ENCODE measurements at regions not wholly inside any gene's neighbourhood (a gene's known extent, or its start where the extent isn't known, plus 50 kb on each side); places are given as distances from the start of the nearest gene placed in this dataset.

DNA sequence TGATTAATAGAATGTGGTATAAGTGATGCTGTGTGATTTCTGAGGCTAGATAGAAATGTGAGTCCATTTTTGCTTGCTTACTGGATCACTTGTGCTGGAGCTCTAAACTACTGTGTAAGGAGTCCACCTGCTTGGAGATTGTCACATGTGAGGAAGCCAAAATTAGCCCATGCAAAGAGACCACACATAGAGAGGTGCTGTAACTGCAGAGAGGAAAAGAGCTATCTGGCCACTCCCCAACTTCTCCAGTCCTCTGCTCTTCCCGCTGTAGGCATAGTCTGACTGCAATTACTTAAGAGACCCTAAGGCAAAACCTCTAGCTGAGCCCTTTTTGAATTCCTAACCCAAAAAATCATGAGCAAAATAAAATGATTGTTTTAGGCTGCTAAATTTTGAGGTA, 120.6 kb upstream of the FBXO11 start:
- H3K36me3 ChIP-seq (ENCODE audit: insufficient read depth, low read length), result no peaks in the 10 kb centered on the region
- no peak overlapping the region for H3K4me2 ChIP-seq (ENCODE audit: insufficient read depth, low read length)
- H3K9me3 ChIP-seq (ENCODE audit: low read depth, low read length), result no peaks in the 10 kb centered on the region
- H3K79me2 ChIP-seq (ENCODE audit: insufficient read depth, low read length), result no peaks in the 10 kb centered on the region
- peaks cover 10% of the 10 kb centered on the region for H3K27me3 ChIP-seq (ENCODE audit: insufficient read depth, low read length)
- H2AFZ ChIP-seq (ENCODE audit: low read length), result no peak overlapping the region
- no peak overlapping the region for H3K4me3 ChIP-seq (ENCODE audit: insufficient read depth, low read length)
- H4K20me1 ChIP-seq (ENCODE audit: insufficient read depth, low read length), result no peaks in the 10 kb centered on the region
- no peak for DNase-seq (ENCODE audit: insufficient read length, low spot score, missing footprints)
- TF ChIP-seq, protein P1, sequence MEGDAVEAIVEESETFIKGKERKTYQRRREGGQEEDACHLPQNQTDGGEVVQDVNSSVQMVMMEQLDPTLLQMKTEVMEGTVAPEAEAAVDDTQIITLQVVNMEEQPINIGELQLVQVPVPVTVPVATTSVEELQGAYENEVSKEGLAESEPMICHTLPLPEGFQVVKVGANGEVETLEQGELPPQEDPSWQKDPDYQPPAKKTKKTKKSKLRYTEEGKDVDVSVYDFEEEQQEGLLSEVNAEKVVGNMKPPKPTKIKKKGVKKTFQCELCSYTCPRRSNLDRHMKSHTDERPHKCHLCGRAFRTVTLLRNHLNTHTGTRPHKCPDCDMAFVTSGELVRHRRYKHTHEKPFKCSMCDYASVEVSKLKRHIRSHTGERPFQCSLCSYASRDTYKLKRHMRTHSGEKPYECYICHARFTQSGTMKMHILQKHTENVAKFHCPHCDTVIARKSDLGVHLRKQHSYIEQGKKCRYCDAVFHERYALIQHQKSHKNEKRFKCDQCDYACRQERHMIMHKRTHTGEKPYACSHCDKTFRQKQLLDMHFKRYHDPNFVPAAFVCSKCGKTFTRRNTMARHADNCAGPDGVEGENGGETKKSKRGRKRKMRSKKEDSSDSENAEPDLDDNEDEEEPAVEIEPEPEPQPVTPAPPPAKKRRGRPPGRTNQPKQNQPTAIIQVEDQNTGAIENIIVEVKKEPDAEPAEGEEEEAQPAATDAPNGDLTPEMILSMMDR (IDR thresholded peaks at IDR 0.05; ENCODE audit: extremely low read depth, low read depth, low read length), result no peak
- H3K27ac ChIP-seq (ENCODE audit: low read depth, low read length), result no peak overlapping the region
- H3K4me1 ChIP-seq (ENCODE audit: insufficient read depth, low read length), result no peaks in the 10 kb centered on the region

DNA sequence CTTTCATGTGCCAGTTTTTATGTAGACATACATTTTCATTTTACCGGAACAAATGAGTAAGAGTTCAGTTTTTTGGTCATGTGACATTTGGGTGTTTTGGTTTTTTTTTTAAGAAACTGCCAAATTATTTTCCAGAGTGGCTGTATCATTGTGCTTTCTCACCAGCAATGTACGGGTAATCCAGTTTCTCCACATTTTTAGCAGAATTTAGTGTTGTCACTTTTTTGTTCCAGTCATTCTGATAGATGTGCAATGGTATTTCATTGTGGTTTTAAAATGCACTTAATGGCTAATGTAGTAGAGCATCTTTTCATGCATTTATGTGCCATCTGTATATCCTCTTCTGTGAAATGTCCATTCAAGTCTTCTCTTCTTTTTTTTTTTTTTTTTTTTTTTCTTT, 126.5 kb upstream of the FBXO11 start:
- TF ChIP-seq, protein P1 (IDR thresholded peaks at IDR 0.05; ENCODE audit: extremely low read depth, low read depth, low read length), result no peak
- Histone ChIP-seq H3K27me3 (ENCODE audit: insufficient read depth, low read length) (peaks cover 2% of the 10 kb centered on the region), H4K20me1 (ENCODE audit: insufficient read depth, low read length) (no peaks in the 10 kb centered on the region), H3K4me3 (ENCODE audit: insufficient read depth, low read length) (no peak overlapping the region), H3K27ac (ENCODE audit: low read depth, low read length) (no peak overlapping the region), H3K4me1 (ENCODE audit: insufficient read depth, low read length) (no peaks in the 10 kb centered on the region), H3K4me2 (ENCODE audit: insufficient read depth, low read length) (no peak overlapping the region), H2AFZ (ENCODE audit: low read length) (no peak overlapping the region), H3K9me3 (ENCODE audit: low read depth, low read length) (no peaks in the 10 kb centered on the region), H3K79me2 (ENCODE audit: insufficient read depth, low read length) (no peaks in the 10 kb centered on the region), H3K36me3 (ENCODE audit: insufficient read depth, low read length) (no peaks in the 10 kb centered on the region)
- DNase-seq (ENCODE audit: insufficient read length, low spot score, missing footprints), result no peak

DNA sequence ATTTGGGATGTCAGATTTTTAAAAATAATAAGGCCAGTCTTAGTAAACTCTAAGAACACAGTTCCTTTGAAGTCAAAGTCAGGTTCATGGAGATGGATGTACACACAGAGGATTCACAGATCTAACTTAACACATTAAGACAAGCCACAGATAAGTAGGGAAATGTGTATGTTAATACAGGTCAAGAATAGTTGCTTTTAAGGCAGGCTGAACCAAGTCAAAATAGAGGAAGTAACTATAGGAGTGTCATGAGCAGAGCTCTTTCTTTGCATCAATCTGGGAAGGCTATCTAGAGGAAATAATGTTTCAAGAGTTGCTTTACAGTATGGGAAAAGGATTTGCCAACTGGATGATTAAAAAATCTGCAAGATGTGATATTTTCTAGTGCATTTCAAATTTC, 128.0 kb upstream of the FBXO11 start:
- Histone ChIP-seq H3K27ac (ENCODE audit: low read depth, low read length) (no peak overlapping the region), H3K4me2 (ENCODE audit: insufficient read depth, low read length) (no peak overlapping the region), H3K79me2 (ENCODE audit: insufficient read depth, low read length) (no peaks in the 10 kb centered on the region), H4K20me1 (ENCODE audit: insufficient read depth, low read length) (no peaks in the 10 kb centered on the region), H3K4me3 (ENCODE audit: insufficient read depth, low read length) (no peak overlapping the region), H3K36me3 (ENCODE audit: insufficient read depth, low read length) (no peaks in the 10 kb centered on the region), H3K4me1 (ENCODE audit: insufficient read depth, low read length) (no peaks in the 10 kb centered on the region), H3K9me3 (ENCODE audit: low read depth, low read length) (no peaks in the 10 kb centered on the region), H3K27me3 (ENCODE audit: insufficient read depth, low read length) (no peaks in the 10 kb centered on the region), H2AFZ (ENCODE audit: low read length) (no peak overlapping the region)
- DNase-seq (ENCODE audit: insufficient read length, low spot score, missing footprints), result no peak
- TF ChIP-seq, protein P1 (IDR thresholded peaks at IDR 0.05; ENCODE audit: extremely low read depth, low read depth, low read length), result no peak

DNA sequence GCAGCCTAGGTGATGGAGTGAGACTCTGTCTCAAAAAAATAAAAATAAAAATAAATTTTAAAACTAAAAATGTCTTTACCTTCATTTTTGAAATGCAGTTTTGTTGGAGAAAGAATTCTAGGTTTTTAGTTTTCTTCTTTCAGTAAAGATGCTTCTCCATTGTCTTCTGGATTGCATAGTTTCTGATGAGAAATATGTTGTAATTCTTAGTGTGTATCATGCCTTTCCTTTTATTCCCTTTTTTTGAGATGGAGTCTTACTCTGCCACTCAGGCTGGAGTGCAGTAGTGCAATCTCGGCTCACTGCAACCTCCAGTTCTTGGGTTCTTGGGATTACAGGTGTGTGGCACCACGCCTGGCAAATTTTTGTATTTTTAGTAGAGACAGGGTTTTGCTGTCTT, 130.0 kb upstream of the FBXO11 start:
- Histone ChIP-seq H2AFZ (ENCODE audit: low read length) (no peak overlapping the region), H3K4me2 (ENCODE audit: insufficient read depth, low read length) (no peak overlapping the region), H3K9me3 (ENCODE audit: low read depth, low read length) (no peaks in the 10 kb centered on the region), H3K27me3 (ENCODE audit: insufficient read depth, low read length) (no peaks in the 10 kb centered on the region), H3K4me3 (ENCODE audit: insufficient read depth, low read length) (no peak overlapping the region), H3K4me1 (ENCODE audit: insufficient read depth, low read length) (no peaks in the 10 kb centered on the region), H3K27ac (ENCODE audit: low read depth, low read length) (no peak overlapping the region), H4K20me1 (ENCODE audit: insufficient read depth, low read length) (no peaks in the 10 kb centered on the region), H3K79me2 (ENCODE audit: insufficient read depth, low read length) (no peaks in the 10 kb centered on the region), H3K36me3 (ENCODE audit: insufficient read depth, low read length) (no peaks in the 10 kb centered on the region)
- TF ChIP-seq, protein P1 (IDR thresholded peaks at IDR 0.05; ENCODE audit: extremely low read depth, low read depth, low read length), result no peak
- DNase-seq (ENCODE audit: insufficient read length, low spot score, missing footprints), result no peak

All from osteoblast (primary cell).